C4-2B (cell line): ENCODE measurements at regions not wholly inside any gene's neighbourhood (a gene's known extent, or its start where the extent isn't known, plus 50 kb on each side); places are given as distances from the start of the nearest gene placed in this dataset.

ENCODE experiments used
- H3K27ac ChIP-seq: fragments of 450-650 bp; 2 replicates; pipeline ENCODE4 v1.5.1; 2017
- CTCF ChIP-seq: fragments of 450-650 bp; conservative IDR thresholded peaks from 2 replicates; pipeline ENCODE4 v1.5.1; 2017; ENCODE audit warnings: mild to moderate bottlenecking
- ZFX ChIP-seq: fragments of 450-650 bp; IDR thresholded peaks from 2 replicates; pipeline ENCODE4 v1.6.1; 2017

- no peak overlapping the region for H3K27ac ChIP-seq
- TF ChIP-seq ZFX: no peak
Measured at GRCh38 chr11:114987186-114987760, 308.9 kb downstream of the NXPE2 start.

GRCh38 chr11:114988644-114989043, 310.3 kb downstream of the NXPE2 start:
- H3K27ac ChIP-seq: no peak overlapping the region
- TF ChIP-seq CTCF (no peak), ZFX (no peak)

- no peak overlapping the region for H3K27ac ChIP-seq
- TF ChIP-seq CTCF (no peak), ZFX (no peak)
Measured at GRCh38 chr11:114989536-114989935, 311.2 kb downstream of the NXPE2 start.

- TF ChIP-seq CTCF: no peak
- TF ChIP-seq ZFX: no peak
Measured at GRCh38 chr11:115005663-115006062, 327.3 kb downstream of the NXPE2 start.

GRCh38 chr11:115007851-115008250, 329.5 kb downstream of the NXPE2 start:
- TF ChIP-seq ZFX: no peak
- H3K27ac ChIP-seq: no peak overlapping the region

More at GRCh38 chr11:115005663-115006062, 327.3 kb downstream of the NXPE2 start:
- H3K27ac ChIP-seq: no peak overlapping the region

GRCh38 chr11:115008799-115009198, 330.5 kb downstream of the NXPE2 start:
- no peak for TF ChIP-seq CTCF
- TF ChIP-seq ZFX: no peak
- H3K27ac ChIP-seq: no peak overlapping the region

- no peak overlapping the region for H3K27ac ChIP-seq
- no peak for TF ChIP-seq ZFX
- no peak for TF ChIP-seq CTCF
Measured at GRCh38 chr11:115017529-115017928, 339.2 kb downstream of the NXPE2 start.

- no peak overlapping the region for H3K27ac ChIP-seq
- TF ChIP-seq ZFX (no peak), CTCF (no peak)
Measured at GRCh38 chr11:115030166-115030565, 351.8 kb downstream of the NXPE2 start.
